C4-2B (cell line): ENCODE measurements at regions not wholly inside any gene's neighbourhood (a gene's known extent, or its start where the extent isn't known, plus 50 kb on each side); places are given as distances from the start of the nearest gene placed in this dataset.

Source experiments
- H3K27ac ChIP-seq: fragments of 450-650 bp; 2 replicates; pipeline ENCODE4 v1.5.1; 2017
- CTCF ChIP-seq: fragments of 450-650 bp; conservative IDR thresholded peaks from 2 replicates; pipeline ENCODE4 v1.5.1; 2017; ENCODE audit warnings: mild to moderate bottlenecking
- ZFX ChIP-seq: fragments of 450-650 bp; IDR thresholded peaks from 2 replicates; pipeline ENCODE4 v1.6.1; 2017

DNA sequence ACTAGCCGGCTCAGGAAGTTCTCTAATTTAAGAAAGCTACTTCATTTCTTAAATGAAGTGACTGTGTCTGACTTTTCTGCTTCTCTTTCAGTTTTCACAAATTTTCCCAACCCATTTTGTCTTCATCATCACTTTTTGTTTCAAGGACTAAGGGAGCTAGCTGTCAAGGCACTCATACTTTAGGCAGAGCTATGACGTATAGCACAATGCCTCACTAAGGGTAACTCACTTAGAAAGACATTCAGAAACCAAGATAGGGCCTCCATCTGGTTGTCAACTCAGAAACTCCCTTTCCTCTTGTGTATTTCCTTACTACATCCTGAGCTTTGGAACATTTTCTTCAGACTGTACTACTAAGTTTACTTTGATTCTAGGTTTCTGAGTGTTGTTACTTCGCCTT is 397.9 kb downstream of the TOX3 start:
- no peak for TF ChIP-seq ZFX
- TF ChIP-seq CTCF = no peak
- H3K27ac ChIP-seq = no peak overlapping the region

DNA sequence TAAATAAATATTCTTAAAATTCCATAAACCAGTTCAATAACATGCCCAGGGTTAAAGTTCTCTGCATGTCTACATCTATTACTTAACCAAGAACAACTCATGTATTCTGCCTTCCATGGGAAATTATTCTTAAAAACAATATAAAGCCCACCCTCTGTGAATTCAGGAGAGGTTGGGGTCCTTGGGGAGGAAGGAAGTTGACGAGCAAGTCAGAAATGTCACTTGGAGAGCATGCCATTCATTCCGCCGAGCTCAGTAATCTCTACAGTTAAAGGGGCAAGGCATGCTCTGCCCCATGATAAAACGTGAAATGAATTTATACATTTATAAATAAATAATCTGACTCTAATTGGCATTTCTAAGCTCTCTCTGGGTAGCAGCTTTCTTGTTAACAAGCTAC is 405.1 kb downstream of the TOX3 start:
- H3K27ac ChIP-seq = no peak overlapping the region
- TF ChIP-seq ZFX = no peak
- no peak for TF ChIP-seq CTCF

DNA sequence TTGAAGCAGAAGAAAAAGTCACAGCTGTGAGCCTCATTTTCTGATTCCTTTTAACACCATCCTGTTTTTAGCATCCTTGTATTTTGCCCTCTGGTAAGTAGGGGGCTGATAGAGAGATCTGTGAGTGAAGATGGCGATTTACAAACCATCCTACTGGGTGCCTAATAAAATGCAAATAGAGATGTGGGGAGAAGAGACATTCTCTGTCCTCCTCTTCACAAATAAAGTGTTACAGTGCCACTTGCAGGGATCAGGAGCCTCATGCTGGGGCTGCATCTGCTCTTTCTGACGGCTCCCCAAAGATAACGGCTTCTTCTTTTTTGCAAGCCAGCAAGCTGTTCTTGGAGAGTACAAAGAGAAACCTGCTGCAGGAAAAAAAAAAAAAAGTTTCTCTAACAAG is 418.6 kb downstream of the TOX3 start:
- H3K27ac ChIP-seq = no peak overlapping the region
- TF ChIP-seq ZFX (no peak), CTCF (no peak)

DNA sequence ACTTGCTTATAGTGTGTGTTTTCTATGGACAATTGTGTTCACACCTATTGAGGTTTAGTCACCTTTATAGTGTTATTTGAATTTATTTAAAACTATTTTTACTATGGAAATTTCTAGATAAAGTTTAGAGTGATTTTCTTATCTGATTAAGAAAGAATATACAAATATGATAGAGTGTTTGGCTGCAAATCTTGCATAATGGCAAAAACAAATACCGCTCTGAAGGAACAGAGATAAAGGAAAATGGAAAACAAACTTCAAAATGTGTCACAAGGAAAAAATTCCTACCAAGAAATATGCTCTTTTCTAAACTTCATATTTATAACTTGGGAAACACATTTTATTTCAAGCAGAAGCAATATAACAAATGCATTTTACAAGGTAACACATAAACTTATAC is 423.1 kb downstream of the TOX3 start:
- TF ChIP-seq ZFX (no peak), CTCF (no peak)
- no peak overlapping the region for H3K27ac ChIP-seq

- TF ChIP-seq ZFX (no peak), CTCF (no peak)
Measured at GRCh38 chr16:52123061-52123839, 423.7 kb downstream of the TOX3 start.

DNA sequence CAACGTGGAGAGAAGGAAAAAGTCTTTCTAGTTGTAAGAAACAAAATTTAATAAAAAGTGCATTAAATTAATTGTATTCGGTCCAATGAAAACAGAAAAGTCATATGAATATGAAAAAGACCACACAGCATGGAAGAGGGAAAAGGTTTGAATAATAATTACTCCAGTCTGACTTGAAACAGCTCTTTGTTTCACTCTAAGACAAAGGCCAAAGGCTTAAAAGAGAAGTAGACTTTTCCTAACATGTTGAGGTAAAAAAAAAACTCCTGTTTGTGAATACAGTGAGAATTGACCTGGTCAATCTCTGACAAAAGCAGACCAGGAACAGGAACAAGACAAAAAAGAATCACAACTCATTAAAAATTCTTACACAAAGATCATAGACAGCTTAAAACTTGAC is 429.8 kb downstream of the TOX3 start:
- H3K27ac ChIP-seq = no peak overlapping the region

More at GRCh38 chr16:52123061-52123839, 423.7 kb downstream of the TOX3 start:
- H3K27ac ChIP-seq = no peak overlapping the region

DNA sequence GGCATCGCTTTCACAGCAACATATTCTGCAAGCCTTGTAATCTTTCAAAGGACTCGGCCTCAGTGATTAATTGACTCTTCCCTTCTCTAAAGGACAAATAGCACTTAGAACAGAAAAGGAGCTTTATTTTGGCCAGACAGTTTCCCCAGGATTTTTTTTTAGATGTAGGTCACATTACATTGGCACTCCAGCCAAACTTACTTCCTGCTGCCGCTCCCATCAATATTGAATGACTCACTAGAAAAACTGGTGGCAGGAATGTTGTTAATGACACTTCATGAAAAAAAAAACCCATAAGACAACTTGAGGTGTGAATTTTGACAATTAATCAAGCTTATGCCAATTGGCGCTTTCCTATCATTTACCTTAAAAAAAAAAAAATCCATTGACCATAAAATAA is 432.6 kb downstream of the TOX3 start:
- TF ChIP-seq ZFX (no peak), CTCF (no peak)
- H3K27ac ChIP-seq = no peak overlapping the region

More for the DNA sequence above, 429.8 kb downstream of the TOX3 start:
- TF ChIP-seq CTCF (no peak), ZFX (no peak)
